ENCODE measurements at regions not wholly inside any gene's neighbourhood (a gene's known extent, or its start where the extent isn't known, plus 50 kb on each side); places are given as distances from the start of the nearest gene placed in this dataset.

DNA sequence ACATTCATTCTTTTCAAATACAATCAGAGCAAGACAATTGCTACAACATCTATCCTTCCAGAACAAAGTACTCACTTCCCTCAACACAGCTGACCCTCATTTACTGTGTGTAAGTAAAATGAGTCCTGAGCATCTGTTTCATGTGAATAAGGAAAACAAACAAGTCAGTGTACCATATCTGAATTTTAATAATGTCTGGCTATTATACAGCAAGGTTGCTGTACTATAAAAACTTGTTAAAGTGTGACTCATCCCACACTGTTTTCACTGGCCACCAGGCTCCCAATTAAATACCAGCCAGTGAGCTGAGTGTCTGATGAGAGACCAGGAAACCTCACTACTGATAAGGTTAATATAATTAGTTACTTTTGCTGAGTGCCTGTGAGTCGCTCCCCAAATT, 339.8 kb downstream of the AGTPBP1 start (continued):
- TF ChIP-seq, protein P1, sequence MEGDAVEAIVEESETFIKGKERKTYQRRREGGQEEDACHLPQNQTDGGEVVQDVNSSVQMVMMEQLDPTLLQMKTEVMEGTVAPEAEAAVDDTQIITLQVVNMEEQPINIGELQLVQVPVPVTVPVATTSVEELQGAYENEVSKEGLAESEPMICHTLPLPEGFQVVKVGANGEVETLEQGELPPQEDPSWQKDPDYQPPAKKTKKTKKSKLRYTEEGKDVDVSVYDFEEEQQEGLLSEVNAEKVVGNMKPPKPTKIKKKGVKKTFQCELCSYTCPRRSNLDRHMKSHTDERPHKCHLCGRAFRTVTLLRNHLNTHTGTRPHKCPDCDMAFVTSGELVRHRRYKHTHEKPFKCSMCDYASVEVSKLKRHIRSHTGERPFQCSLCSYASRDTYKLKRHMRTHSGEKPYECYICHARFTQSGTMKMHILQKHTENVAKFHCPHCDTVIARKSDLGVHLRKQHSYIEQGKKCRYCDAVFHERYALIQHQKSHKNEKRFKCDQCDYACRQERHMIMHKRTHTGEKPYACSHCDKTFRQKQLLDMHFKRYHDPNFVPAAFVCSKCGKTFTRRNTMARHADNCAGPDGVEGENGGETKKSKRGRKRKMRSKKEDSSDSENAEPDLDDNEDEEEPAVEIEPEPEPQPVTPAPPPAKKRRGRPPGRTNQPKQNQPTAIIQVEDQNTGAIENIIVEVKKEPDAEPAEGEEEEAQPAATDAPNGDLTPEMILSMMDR (tag by site-specific recombination; IDR thresholded peaks at IDR 0.05) = no peak
- TF ChIP-seq, protein P2, sequence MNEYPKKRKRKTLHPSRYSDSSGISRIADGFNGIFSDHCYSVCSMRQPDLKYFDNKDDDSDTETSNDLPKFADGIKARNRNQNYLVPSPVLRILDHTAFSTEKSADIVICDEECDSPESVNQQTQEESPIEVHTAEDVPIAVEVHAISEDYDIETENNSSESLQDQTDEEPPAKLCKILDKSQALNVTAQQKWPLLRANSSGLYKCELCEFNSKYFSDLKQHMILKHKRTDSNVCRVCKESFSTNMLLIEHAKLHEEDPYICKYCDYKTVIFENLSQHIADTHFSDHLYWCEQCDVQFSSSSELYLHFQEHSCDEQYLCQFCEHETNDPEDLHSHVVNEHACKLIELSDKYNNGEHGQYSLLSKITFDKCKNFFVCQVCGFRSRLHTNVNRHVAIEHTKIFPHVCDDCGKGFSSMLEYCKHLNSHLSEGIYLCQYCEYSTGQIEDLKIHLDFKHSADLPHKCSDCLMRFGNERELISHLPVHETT (tag by site-specific recombination; IDR thresholded peaks at IDR 0.05) = peak; percentile 66; the same call in 1 of the 2 replicates
- no peak for TF ChIP-seq ZNF174 (tag by site-specific recombination; IDR thresholded peaks at IDR 0.05)
- TF ChIP-seq, protein P3, sequence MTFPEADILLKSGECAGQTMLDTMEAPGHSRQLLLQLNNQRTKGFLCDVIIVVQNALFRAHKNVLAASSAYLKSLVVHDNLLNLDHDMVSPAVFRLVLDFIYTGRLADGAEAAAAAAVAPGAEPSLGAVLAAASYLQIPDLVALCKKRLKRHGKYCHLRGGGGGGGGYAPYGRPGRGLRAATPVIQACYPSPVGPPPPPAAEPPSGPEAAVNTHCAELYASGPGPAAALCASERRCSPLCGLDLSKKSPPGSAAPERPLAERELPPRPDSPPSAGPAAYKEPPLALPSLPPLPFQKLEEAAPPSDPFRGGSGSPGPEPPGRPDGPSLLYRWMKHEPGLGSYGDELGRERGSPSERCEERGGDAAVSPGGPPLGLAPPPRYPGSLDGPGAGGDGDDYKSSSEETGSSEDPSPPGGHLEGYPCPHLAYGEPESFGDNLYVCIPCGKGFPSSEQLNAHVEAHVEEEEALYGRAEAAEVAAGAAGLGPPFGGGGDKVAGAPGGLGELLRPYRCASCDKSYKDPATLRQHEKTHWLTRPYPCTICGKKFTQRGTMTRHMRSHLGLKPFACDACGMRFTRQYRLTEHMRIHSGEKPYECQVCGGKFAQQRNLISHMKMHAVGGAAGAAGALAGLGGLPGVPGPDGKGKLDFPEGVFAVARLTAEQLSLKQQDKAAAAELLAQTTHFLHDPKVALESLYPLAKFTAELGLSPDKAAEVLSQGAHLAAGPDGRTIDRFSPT (tag by site-specific recombination; IDR thresholded peaks at IDR 0.05) = no peak
- TF ChIP-seq, protein P4, sequence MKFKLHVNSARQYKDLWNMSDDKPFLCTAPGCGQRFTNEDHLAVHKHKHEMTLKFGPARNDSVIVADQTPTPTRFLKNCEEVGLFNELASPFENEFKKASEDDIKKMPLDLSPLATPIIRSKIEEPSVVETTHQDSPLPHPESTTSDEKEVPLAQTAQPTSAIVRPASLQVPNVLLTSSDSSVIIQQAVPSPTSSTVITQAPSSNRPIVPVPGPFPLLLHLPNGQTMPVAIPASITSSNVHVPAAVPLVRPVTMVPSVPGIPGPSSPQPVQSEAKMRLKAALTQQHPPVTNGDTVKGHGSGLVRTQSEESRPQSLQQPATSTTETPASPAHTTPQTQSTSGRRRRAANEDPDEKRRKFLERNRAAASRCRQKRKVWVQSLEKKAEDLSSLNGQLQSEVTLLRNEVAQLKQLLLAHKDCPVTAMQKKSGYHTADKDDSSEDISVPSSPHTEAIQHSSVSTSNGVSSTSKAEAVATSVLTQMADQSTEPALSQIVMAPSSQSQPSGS (tag by site-specific recombination; IDR thresholded peaks at IDR 0.05; ENCODE audit: low read depth) = no peak
- TF ChIP-seq ZNF791 (tag by site-specific recombination; IDR thresholded peaks at IDR 0.05) = no peak
- TF ChIP-seq ZNF624 (tag by site-specific recombination; IDR thresholded peaks at IDR 0.05) = no peak
- TF ChIP-seq ZNF785 (tag by site-specific recombination; IDR thresholded peaks at IDR 0.05) = no peak
- TF ChIP-seq ZIC2 (tag by site-specific recombination; IDR thresholded peaks at IDR 0.05) = no peak
- TF ChIP-seq ZNF266 (tag by site-specific recombination; IDR thresholded peaks at IDR 0.05; ENCODE audit: low read depth) = no peak
- TF ChIP-seq ZFP41 (tag by site-specific recombination; IDR thresholded peaks at IDR 0.05; ENCODE audit: borderline replicate concordance) = no peak
- TF ChIP-seq, protein P5, sequence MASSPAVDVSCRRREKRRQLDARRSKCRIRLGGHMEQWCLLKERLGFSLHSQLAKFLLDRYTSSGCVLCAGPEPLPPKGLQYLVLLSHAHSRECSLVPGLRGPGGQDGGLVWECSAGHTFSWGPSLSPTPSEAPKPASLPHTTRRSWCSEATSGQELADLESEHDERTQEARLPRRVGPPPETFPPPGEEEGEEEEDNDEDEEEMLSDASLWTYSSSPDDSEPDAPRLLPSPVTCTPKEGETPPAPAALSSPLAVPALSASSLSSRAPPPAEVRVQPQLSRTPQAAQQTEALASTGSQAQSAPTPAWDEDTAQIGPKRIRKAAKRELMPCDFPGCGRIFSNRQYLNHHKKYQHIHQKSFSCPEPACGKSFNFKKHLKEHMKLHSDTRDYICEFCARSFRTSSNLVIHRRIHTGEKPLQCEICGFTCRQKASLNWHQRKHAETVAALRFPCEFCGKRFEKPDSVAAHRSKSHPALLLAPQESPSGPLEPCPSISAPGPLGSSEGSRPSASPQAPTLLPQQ (tag by site-specific recombination; IDR thresholded peaks at IDR 0.05) = 0 out of 2 replicates have a peak, but pooled peaks have one; percentile 31
- TF ChIP-seq ZNF157 (tag by site-specific recombination; IDR thresholded peaks at IDR 0.05) = no peak
- TF ChIP-seq ZNF366 (tag by site-specific recombination; conservative IDR thresholded peaks at IDR 0.05) = peak; percentile 83
- TF ChIP-seq TRIM28 (IDR thresholded peaks at IDR 0.05; ENCODE audit: borderline replicate concordance, low read length) = peak; percentile 58; the same call in 1 of the 2 replicates
- peak; percentile 82 for TF ChIP-seq WT1 (tag by site-specific recombination; IDR thresholded peaks at IDR 0.05)
- no peak for TF ChIP-seq ZNF138 (tag by site-specific recombination; IDR thresholded peaks at IDR 0.05; ENCODE audit: borderline replicate concordance)
- TF ChIP-seq, protein P6, sequence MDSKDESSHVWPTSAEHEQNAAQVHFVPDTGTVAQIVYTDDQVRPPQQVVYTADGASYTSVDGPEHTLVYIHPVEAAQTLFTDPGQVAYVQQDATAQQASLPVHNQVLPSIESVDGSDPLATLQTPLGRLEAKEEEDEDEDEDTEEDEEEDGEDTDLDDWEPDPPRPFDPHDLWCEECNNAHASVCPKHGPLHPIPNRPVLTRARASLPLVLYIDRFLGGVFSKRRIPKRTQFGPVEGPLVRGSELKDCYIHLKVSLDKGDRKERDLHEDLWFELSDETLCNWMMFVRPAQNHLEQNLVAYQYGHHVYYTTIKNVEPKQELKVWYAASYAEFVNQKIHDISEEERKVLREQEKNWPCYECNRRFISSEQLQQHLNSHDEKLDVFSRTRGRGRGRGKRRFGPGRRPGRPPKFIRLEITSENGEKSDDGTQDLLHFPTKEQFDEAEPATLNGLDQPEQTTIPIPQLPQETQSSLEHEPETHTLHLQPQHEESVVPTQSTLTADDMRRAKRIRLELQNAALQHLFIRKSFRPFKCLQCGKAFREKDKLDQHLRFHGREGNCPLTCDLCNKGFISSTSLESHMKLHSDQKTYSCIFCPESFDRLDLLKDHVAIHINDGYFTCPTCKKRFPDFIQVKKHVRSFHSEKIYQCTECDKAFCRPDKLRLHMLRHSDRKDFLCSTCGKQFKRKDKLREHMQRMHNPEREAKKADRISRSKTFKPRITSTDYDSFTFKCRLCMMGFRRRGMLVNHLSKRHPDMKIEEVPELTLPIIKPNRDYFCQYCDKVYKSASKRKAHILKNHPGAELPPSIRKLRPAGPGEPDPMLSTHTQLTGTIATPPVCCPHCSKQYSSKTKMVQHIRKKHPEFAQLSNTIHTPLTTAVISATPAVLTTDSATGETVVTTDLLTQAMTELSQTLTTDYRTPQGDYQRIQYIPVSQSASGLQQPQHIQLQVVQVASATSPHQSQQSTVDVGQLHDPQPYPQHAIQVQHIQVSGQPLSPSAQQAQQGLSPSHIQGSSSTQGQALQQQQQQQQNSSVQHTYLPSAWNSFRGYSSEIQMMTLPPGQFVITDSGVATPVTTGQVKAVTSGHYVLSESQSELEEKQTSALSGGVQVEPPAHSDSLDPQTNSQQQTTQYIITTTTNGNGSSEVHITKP (tag by site-specific recombination; IDR thresholded peaks at IDR 0.05) = no peak
- no peak for TF ChIP-seq ZNF132 (tag by site-specific recombination; IDR thresholded peaks at IDR 0.05; ENCODE audit: borderline replicate concordance)
- TF ChIP-seq ZNF214 (tag by site-specific recombination; IDR thresholded peaks at IDR 0.05; ENCODE audit: borderline replicate concordance) = no peak
- TF ChIP-seq MZF1 (tag by site-specific recombination; IDR thresholded peaks at IDR 0.05; ENCODE audit: borderline replicate concordance) = peak; percentile 79
- peak; percentile 78; the same call in 1 of the 2 replicates for TF ChIP-seq ZNF10 (tag by site-specific recombination; IDR thresholded peaks at IDR 0.05)
- TF ChIP-seq SCRT2 (tag by site-specific recombination; IDR thresholded peaks at IDR 0.05) = no peak
- no peak for TF ChIP-seq ZNF404 (tag by site-specific recombination; IDR thresholded peaks at IDR 0.05)
- no peak for TF ChIP-seq ZNF558 (tag by site-specific recombination; IDR thresholded peaks at IDR 0.05)
- peak; percentile 91 for TF ChIP-seq BCL11A (tag by site-specific recombination; IDR thresholded peaks at IDR 0.05; ENCODE audit: low read depth)
- no peak for TF ChIP-seq ZNF223 (tag by site-specific recombination; IDR thresholded peaks at IDR 0.05)
- no peak for TF ChIP-seq ZNF571 (tag by site-specific recombination; IDR thresholded peaks at IDR 0.05)
- TF ChIP-seq HOXC10 (CRISPR knock-in tag; IDR thresholded peaks at IDR 0.05) = no peak
- TF ChIP-seq ZBTB17 (tag by site-specific recombination; IDR thresholded peaks at IDR 0.05) = no peak
